ENCODE measurements at regions not wholly inside any gene's neighbourhood (a gene's known extent, or its start where the extent isn't known, plus 50 kb on each side); places are given as distances from the start of the nearest gene placed in this dataset.
"Not testable (repeated sequence)": the region's sequence is repeated elsewhere in the genome, so short reads cannot be mapped to it uniquely, and the experiment has no call there.

- no peaks in the 10 kb centered on the region for H3K9me3 ChIP-seq
- intact Hi-C loops (cut with DNase I): no loop called here
- H3K27me3 ChIP-seq: no peaks in the 10 kb centered on the region
- no peak overlapping the region for H3K4me3 ChIP-seq
- no peak for FAIRE-seq
- H3K4me1 ChIP-seq: no peaks in the 10 kb centered on the region
- no peaks in the 10 kb centered on the region for H3K36me3 ChIP-seq
- ATAC-seq: peak in 1 of 4 donors; percentile 20
- DNase-seq: no peak
- no peak overlapping the region for H3K27ac ChIP-seq
- no peak for TF ChIP-seq CTCF (IDR thresholded peaks at IDR 0.05)
- 36 to 58% methylated on average over 1 of the region's 1 CpG for WGBS, 2 donors
Observed at GRCh38 chr5:100709771-100710170, 174.6 kb downstream of the FAM174A start.

- intact Hi-C loops (cut with DNase I); ATAC-seq; DNase-seq; H3K9me3 ChIP-seq; H3K4me3 ChIP-seq; H3K27me3 ChIP-seq; H3K27ac ChIP-seq; FAIRE-seq; H3K4me1 ChIP-seq; H3K36me3 ChIP-seq: not testable (repeated sequence)
- WGBS, 2 donors: 50 to 64% methylated on average over 2 of the region's 2 CpGs
Observed at GRCh38 chr5:100714780-100715179, 179.6 kb downstream of the FAM174A start.

- Histone ChIP-seq H3K4me1 (no peaks in the 10 kb centered on the region), H3K27me3 (no peaks in the 10 kb centered on the region), H3K27ac (no peak overlapping the region), H3K36me3 (no peaks in the 10 kb centered on the region), H3K9me3 (no peaks in the 10 kb centered on the region), H3K4me3 (no peak overlapping the region)
- no peak for DNase-seq
- ATAC-seq: no peak
- no peak for TF ChIP-seq CTCF (IDR thresholded peaks at IDR 0.05)
- intact Hi-C loops (cut with DNase I): no loop called here
- FAIRE-seq: no peak
Observed at GRCh38 chr5:100722657-100723056, 180.4 kb downstream of the ST8SIA4 start.

GRCh38 chr5:100723229-100723628, 179.9 kb downstream of the ST8SIA4 start:
- DNase-seq: no peak
- ATAC-seq: no peak
- Histone ChIP-seq H3K27ac (no peak overlapping the region), H3K36me3 (no peaks in the 10 kb centered on the region), H3K27me3 (no peaks in the 10 kb centered on the region), H3K9me3 (no peaks in the 10 kb centered on the region), H3K4me3 (no peak overlapping the region), H3K4me1 (no peaks in the 10 kb centered on the region)
- TF ChIP-seq CTCF (IDR thresholded peaks at IDR 0.05): no peak
- intact Hi-C loops (cut with DNase I): no loop called here
- no peak for FAIRE-seq

- no peak for TF ChIP-seq CTCF (IDR thresholded peaks at IDR 0.05)
- H3K27me3 ChIP-seq: no peaks in the 10 kb centered on the region
- H3K4me3 ChIP-seq: no peak overlapping the region
- H3K4me1 ChIP-seq: no peaks in the 10 kb centered on the region
- WGBS, 2 donors: 63 to 78% methylated on average over 2 of the region's 2 CpGs
- H3K9me3 ChIP-seq: no peaks in the 10 kb centered on the region
- FAIRE-seq: no peak
- no peak overlapping the region for H3K27ac ChIP-seq
- DNase-seq: no peak
- ATAC-seq: no peak
- no peaks in the 10 kb centered on the region for H3K36me3 ChIP-seq
- intact Hi-C loops (cut with DNase I): no loop called here
Observed at GRCh38 chr5:100726116-100726515, 177.0 kb downstream of the ST8SIA4 start.

GRCh38 chr5:100731768-100732167, 171.3 kb downstream of the ST8SIA4 start:
- H3K4me1 ChIP-seq: no peaks in the 10 kb centered on the region
- WGBS, 2 donors: 36 to 46% methylated on average over 6 of the region's 6 CpGs
- H3K36me3 ChIP-seq: no peaks in the 10 kb centered on the region
- H3K27ac ChIP-seq: no peak overlapping the region
- peak in 1 of 4 donors; percentile 47 for ATAC-seq
- no peak for FAIRE-seq
- no peaks in the 10 kb centered on the region for H3K9me3 ChIP-seq
- no peak overlapping the region for H3K4me3 ChIP-seq
- intact Hi-C loops (cut with DNase I): no loop called here
- H3K27me3 ChIP-seq: no peaks in the 10 kb centered on the region
- DNase-seq: no peak
- TF ChIP-seq CTCF (IDR thresholded peaks at IDR 0.05): no peak

Data from pancreas (tissue), 10 donors.